Thyroid gland (tissue), 4 donors: ENCODE measurements at regions not wholly inside any gene's neighbourhood (a gene's known extent, or its start where the extent isn't known, plus 50 kb on each side); places are given as distances from the start of the nearest gene placed in this dataset.

ENCODE experiments used
- DNase-seq, 2 donors: peaks; one replicate each; pipeline ENCODE4 v3.0.0-alpha.2; 2019
- H3K27ac ChIP-seq, 3 donors: fragments of 200-600 bp; sonication (generic); 1 replicate in 2 of 3; 2 replicates in 1 of 3; pipeline ENCODE4 v1.5.1; 2016 to 2019; ENCODE audit warnings: mild to moderate bottlenecking in 1 of 3, moderate library complexity in 1 of 3
- H3K27me3 ChIP-seq: fragments of 200-600 bp; sonication (generic); one replicate; pipeline ENCODE4 v1.5.1; 2019
- H3K36me3 ChIP-seq, 2 donors: fragments of 200-600 bp; sonication (generic); one replicate each; pipeline ENCODE4 v1.5.1; 2016 to 2019
- H3K4me1 ChIP-seq, 2 donors: fragments of 200-600 bp; sonication (generic); one replicate each; pipeline ENCODE4 v1.5.1; 2017 to 2019
- H3K4me3 ChIP-seq, 3 donors: fragments of 200-600 bp; sonication (generic); replicated peaks in 1 of 3; 1 replicate in 2 of 3; 2 replicates in 1 of 3; pipeline ENCODE4 v1.5.1; 2016; ENCODE audit warnings: mild to moderate bottlenecking in 1 of 3
- H3K9me3 ChIP-seq: fragments of 200-600 bp; sonication (generic); one replicate; pipeline ENCODE4 v1.5.1; 2017
- CTCF ChIP-seq, 6 experiments: fragments of 200-600 bp in 3 of 6; fragments of 450-650 bp in 3 of 6; sonication (generic) in 3 of 6; IDR thresholded peaks; one replicate each; pipeline ENCODE4 v1.5.1; 2016 to 2019; ENCODE audit warnings: antibody characterized with exemption in 6 of 6, mild to moderate bottlenecking in 2 of 6, inconsistent platforms in 1 of 6, moderate library complexity in 1 of 6
- POLR2A ChIP-seq, 2 donors: fragments of 450-650 bp; IDR thresholded peaks; one replicate each; pipeline ENCODE4 v1.6.1; 2017; ENCODE audit warnings: antibody characterized with exemption in 2 of 2, mild to moderate bottlenecking in 2 of 2, moderate library complexity in 1 of 2
- WGBS, 2 donors: methylation state at CpG; one replicate each; pipeline ENCODE4 v1.1.5; 2017; 5-methylcytosine and 5-hydroxymethylcytosine counted together
- intact Hi-C: fragments of 100-400 bp; cut with DNase I; formaldehyde crosslinking; loops from one replicate; pipeline ENCODE4 v1.15.1; 2023

DNA sequence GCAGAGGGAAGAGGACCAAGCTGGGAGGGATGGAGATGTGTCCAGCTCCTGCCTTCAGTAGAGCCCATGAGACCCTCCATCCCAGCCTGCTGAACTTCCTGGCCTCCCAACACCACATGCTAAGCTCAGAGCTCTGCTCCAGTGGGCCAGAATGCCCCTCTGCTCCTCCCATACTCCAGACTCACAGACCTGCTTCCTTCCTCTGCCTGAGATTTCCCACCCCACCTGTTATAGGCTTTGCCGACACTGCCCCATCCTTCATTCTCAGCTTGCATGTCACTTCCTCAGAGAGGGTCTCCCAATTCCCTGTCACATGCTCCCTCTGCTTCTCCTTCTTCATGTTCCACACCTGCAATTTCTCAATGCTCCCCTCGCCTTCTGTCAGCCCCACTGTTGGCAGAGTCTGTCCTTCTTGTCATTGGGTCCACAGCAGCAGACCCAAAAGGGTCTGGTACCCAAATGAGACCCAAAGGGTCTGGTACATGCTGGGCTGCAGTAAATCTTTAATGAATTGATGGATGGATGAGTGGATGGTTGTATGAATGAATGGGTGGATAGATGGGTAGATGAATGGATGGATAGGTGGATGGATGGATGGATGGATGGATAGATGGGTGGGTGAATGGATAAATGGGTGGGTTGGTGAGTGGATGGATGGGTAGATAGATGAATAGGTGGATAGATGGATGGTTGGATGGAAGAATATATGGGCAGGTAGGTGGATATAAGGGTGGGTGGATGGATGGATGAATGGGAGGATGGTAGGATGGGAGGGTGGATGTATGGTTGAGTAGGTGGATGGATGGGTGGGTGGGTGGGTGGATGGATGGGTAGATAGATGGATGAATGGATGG lies 105.3 kb upstream of the FGF3 start:
- no peak for DNase-seq
- no peaks in the 10 kb centered on the region for H3K4me1 ChIP-seq
- TF ChIP-seq POLR2A (IDR thresholded peaks at IDR 0.05) (no peak), CTCF (IDR thresholded peaks at IDR 0.05) (no peak)
- no peaks in the 10 kb centered on the region for H3K9me3 ChIP-seq
- H3K36me3 ChIP-seq: no peaks in the 10 kb centered on the region
- no peak overlapping the region for H3K4me3 ChIP-seq
- WGBS, 2 donors: 82 to 95% methylated on average over 2 of the region's 2 CpGs
- H3K27ac ChIP-seq: no peak overlapping the region
- no peaks in the 10 kb centered on the region for H3K27me3 ChIP-seq
- intact Hi-C loops: no loop called here

DNA sequence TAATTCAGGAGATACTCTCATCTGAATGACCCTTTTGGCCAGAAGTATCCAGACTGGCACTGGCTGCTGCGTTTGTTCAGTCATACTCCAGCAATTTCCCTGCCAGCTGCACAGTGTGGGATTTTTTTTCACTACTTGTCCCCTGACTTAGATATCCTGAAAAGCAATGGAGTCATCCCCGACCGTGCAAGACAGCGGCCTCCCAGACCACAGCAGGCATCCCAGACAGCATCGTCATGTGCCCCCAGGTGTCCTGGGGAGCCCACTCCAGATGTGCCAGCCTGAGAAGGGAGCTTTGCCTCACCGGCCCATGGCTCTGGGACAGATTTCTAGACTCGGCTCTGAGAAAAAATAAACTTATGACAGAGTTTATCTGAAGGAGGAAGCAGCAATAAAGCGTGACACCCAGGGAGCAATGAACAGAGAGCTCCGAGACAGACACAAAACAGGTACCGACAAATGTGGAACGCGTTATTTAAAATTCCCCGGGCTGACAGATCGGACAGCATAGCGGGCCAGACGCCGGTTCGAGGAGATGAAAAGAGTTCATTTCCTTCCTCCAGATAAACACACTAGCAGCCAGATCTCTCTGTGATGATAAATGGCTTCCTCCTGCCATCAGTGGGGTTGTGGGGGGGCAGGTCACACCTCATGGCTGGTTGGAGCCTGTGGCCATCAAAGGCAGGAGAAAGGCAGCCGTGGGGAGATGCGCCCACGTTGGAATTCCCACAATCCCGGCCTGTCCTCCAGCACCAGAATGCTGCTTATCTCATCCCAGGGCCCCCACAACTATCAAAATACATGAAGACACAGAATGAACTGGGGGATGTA lies 106.4 kb upstream of the FGF3 start:
- no peak for DNase-seq
- no peak overlapping the region for H3K4me3 ChIP-seq
- H3K27ac ChIP-seq: no peak overlapping the region
- intact Hi-C loops: no loop called here
- no peak for TF ChIP-seq POLR2A (IDR thresholded peaks at IDR 0.05)
- TF ChIP-seq CTCF (IDR thresholded peaks at IDR 0.05): no peak
- WGBS, 2 donors: 53 to 63% methylated on average over 17 to 22 of the region's 22 CpGs
- H3K9me3 ChIP-seq: no peaks in the 10 kb centered on the region
- H3K27me3 ChIP-seq: no peaks in the 10 kb centered on the region
- no peaks in the 10 kb centered on the region for H3K36me3 ChIP-seq
- H3K4me1 ChIP-seq: no peaks in the 10 kb centered on the region

DNA sequence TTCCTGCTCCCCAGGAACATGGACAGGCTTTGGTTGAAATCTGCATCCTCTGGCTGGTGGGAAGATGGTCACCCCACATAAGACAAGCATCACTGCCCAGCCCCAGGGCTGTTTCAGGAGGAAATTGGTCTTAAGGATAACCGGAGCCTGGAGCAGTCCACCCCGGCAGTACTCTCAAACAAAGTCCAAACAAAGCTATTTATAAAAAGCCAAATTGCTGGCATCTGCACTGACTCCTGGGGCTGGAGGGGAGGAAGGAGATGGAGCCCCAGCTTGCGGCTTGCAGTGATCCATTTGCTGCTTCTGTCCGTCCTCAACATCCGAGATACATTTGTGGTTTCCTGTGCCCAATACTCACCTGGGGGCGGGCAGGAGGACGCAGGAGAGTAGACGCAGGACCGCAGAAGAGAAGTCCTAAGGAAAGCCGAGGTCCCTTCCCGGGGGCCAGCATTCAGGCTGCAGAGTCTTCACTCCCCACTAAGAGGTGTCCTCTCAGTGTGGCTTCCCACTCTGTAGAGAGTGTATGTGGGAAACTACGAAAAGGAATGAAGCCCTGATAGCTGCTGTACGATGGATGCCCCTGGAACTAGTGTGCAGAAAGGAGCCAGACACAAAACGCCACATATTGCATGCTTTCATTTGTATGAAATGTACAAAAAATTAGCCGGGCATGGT lies 107.3 kb upstream of the FGF3 start:
- no peak overlapping the region for H3K27ac ChIP-seq
- intact Hi-C loops: no loop called here
- H3K4me3 ChIP-seq: no peak overlapping the region
- 58 to 64% methylated on average over 15 of the region's 15 CpGs for WGBS, 2 donors
- H3K9me3 ChIP-seq: no peaks in the 10 kb centered on the region
- H3K36me3 ChIP-seq: no peaks in the 10 kb centered on the region
- TF ChIP-seq POLR2A (IDR thresholded peaks at IDR 0.05) (no peak), CTCF (IDR thresholded peaks at IDR 0.05) (no peak)
- no peaks in the 10 kb centered on the region for H3K27me3 ChIP-seq
- no peaks in the 10 kb centered on the region for H3K4me1 ChIP-seq
- no peak for DNase-seq

- H3K36me3 ChIP-seq: no peaks in the 10 kb centered on the region
- no peaks in the 10 kb centered on the region for H3K4me1 ChIP-seq
- no peak overlapping the region for H3K4me3 ChIP-seq
- H3K27me3 ChIP-seq: no peaks in the 10 kb centered on the region
- TF ChIP-seq POLR2A (IDR thresholded peaks at IDR 0.05): no peak
- no peak for DNase-seq
- intact Hi-C loops: no loop called here
- H3K27ac ChIP-seq: no peak overlapping the region
- 59 to 63% methylated on average over 6 to 8 of the region's 9 CpGs for WGBS, 2 donors
- no peaks in the 10 kb centered on the region for H3K9me3 ChIP-seq
Measured at GRCh38 chr11:69928121-69928520, 108.9 kb upstream of the FGF3 start.

DNA sequence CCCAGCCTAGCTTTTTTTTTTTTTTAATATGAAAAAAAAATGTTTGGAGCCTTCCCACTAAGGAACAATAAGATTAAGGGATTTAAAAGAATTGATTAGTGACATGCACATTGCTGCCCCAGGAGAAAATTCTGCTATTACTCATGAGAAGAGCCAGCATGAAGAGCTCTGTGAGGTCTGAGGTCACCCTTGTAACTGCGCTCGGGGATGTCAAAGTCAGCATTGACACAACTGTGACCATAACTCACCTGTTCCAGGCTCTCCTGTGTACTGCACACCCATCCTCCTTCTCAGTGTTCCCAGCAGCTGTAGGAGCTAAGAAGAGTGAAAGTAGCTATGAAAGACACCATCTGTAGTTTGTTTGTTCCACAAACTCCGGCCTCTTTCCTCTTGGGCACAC lies 109.8 kb upstream of the FGF3 start:
- Histone ChIP-seq H3K27ac (no peak overlapping the region), H3K36me3 (no peaks in the 10 kb centered on the region), H3K4me1 (no peaks in the 10 kb centered on the region), H3K9me3 (no peaks in the 10 kb centered on the region), H3K4me3 (no peak overlapping the region), H3K27me3 (no peaks in the 10 kb centered on the region)
- no peak for DNase-seq
- intact Hi-C loops: no loop called here
- TF ChIP-seq POLR2A (IDR thresholded peaks at IDR 0.05) (no peak), CTCF (IDR thresholded peaks at IDR 0.05) (no peak)
- WGBS, 2 donors: 91 to 98% methylated on average over 3 of the region's 3 CpGs
